Panc1 (cell line): ENCODE measurements at regions not wholly inside any gene's neighbourhood (a gene's known extent, or its start where the extent isn't known, plus 50 kb on each side); places are given as distances from the start of the nearest gene placed in this dataset.

ENCODE experiments used
- CTCF ChIP-seq: fragments of 450-650 bp; IDR thresholded peaks from 2 replicates; pipeline ENCODE4 v1.5.1; 2017; ENCODE audit warnings: mild to moderate bottlenecking
- POLR2AphosphoS5 ChIP-seq: IDR thresholded peaks from 2 replicates; pipeline ENCODE4 v1.6.1; 2012; ENCODE audit warnings: mild to moderate bottlenecking, low read depth, low read length, moderate library complexity
- REST ChIP-seq, 2 experiments: IDR thresholded peaks; 2 replicates each; pipeline ENCODE4 v1.6.1; 2011 to 2012; ENCODE audit warnings: low read depth in 2 of 2, control low read depth in 1 of 2, low read length in 1 of 2, mild to moderate bottlenecking in 1 of 2, moderate library complexity in 1 of 2; ENCODE audit not compliant: insufficient read depth in 1 of 2
- SIN3A ChIP-seq: IDR thresholded peaks from 2 replicates; pipeline ENCODE4 v1.6.1; 2012; ENCODE audit warnings: low read depth, mild to moderate bottlenecking, low read length, moderate library complexity, borderline replicate concordance; ENCODE audit not compliant: insufficient read depth
- TCF7L2 ChIP-seq: IDR thresholded peaks from 2 replicates; pipeline ENCODE4 v1.6.1; 2011; ENCODE audit warnings: mild to moderate bottlenecking, low read depth, low read length, inconsistent platforms

- TF ChIP-seq CTCF (no peak), POLR2AphosphoS5 (no peak), SIN3A (no peak), TCF7L2 (no peak), REST (IDR thresholded peaks at IDR 0.05; ENCODE audit: insufficient read depth in 1 of 2, low read depth in 2 of 2, low read length in 1 of 2) (no peak)
These were observed 186.1 kb upstream of the SLC38A2 start for GRCh38 chr12:46558677-46559076.
